Fibroblast of skin of back (primary cell): ENCODE measurements at regions not wholly inside any gene's neighbourhood (a gene's known extent, or its start where the extent isn't known, plus 50 kb on each side); places are given as distances from the start of the nearest gene placed in this dataset.
"Not testable (repeated sequence)": the region's sequence is repeated elsewhere in the genome, so short reads cannot be mapped to it uniquely, and the experiment has no call there.

Experiments used
- DNase-seq: peaks from one replicate; pipeline ENCODE4 v3.0.0-alpha.2; 2013

DNA sequence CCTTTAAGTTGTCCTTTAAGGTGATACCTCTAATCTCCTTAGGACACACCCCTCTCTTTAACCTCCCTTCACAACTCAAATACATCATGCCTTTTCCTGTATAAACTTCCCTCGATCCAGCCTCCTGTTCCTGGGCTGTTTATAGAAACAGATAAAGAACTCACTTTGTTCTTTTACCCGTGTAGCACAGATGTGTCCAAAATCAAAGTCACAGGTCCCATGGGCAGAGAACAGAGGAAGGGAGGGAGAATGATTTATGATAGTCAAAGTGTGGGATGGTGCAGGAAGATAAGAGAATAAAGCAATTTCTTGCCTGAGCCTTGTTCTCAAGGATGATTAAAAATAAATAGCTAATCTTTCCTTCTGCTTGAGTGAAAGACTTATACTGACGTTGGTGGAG lies 50.3 kb upstream of the CABCOCO1 start:
- DNase-seq: no peak

DNA sequence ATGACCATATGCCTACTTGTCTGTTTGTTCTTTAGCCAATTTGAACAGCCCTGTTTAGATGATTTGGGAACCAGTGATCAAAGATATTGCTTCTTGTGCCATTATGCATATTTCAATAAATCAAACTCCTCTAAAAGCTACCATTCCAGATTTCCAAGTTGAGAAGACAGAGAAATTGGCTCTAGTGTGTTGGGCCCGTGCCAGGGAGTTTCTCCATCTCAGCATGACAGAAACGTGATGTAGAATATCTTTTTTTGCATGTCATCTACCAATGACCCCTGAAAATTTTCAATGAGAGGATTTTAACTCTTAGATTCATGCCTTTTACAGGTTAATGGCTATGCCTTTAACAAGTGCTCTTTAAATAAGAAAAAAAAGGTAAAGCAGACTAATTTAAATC lies 50.7 kb upstream of the CABCOCO1 start:
- no peak for DNase-seq

DNA sequence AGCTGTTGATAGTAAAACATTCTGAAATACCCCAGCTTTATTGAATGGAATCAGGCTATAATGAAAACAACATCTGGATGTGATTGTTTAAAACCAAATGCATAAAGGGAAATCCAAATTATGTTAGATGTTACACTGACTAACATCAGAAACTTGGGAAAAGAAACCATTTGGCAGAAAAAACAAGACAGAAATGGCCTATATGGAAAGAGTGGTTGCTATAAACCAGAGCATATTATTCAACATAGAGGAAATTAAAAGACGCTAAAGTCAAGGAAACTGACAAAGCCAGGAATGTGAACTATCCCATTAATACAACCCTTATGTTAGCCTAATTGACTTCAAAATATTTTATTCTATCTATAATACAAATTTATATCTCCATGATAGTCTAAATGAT lies 53.0 kb upstream of the CABCOCO1 start:
- DNase-seq: no peak

DNA sequence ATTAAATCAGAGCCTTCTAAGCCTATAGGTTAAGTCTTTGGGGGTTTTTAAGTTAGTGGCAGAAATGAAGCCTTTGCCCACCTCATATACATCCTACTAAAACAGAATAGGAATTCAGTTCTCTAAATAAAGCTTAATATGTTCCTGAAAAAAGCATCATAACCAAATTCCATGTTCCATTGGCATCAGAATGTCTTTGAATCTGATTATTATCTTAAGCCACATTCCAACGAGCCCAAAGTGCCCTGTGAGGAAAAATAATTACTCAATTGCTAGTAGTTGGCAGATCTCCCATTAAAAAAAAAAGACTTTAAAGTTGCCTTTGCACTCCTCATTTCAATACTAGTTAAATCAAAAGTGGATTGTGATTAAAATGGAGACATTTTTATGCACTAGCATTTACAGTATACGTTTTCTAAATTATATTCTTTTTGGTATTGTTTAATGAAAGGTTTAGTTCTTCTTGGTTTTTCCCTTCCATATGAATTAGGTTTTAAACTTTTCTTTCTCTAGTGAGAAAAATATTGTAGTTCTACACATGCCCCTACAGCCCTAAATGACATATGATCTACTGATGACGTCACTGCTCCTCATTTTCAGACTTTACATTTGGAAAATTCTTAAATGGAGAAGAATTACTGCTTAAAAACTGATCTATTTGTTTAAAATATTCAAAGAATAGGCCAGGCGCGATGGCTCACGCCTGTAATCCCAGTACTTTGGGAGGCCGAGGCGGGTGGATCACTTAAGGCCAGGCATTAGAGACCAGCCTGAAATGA lies 54.3 kb upstream of the CABCOCO1 start:
- DNase-seq: peak; percentile 49

DNA sequence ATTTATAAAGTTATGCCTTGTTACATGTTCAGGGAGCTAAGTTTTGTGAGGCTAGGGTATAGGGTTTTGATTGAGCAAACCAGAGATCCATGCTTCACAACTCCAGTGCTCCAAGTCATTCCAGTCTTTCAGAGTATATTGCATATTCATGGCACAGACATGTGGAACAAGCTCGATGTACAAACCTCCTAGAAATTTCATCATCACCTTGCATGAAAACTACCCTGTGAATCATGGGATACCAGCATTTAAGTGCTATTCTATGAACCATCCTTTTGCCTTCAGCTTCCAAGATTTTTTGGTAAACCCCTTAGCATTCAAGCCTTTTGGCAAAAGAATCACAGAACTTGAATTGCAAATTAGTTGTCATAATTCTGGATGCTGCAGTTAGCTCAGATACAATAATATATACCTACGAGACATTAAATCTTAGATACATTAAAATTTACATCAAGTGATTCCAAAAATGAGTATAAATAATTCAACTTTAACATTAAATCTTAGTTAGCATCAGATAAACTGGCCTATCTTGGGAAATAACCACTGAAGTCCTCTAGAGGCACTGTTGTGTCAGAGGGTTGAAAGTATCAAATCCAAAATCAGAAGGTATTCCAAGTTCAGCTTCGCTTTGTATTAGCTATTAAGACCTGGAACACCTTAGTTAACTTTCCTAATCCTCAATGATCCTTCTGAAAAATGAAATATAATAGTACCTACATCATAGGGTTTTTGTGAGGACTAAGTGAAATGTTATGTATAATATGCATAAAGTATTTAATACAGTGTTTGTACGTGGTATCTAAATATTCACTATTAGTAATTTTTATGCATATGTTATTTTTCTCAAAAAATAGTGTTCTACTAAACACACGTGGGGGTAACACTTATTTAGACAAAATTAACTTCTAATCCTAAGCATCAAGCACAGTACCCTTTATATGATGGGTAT lies 55.5 kb upstream of the CABCOCO1 start:
- DNase-seq: no peak

DNA sequence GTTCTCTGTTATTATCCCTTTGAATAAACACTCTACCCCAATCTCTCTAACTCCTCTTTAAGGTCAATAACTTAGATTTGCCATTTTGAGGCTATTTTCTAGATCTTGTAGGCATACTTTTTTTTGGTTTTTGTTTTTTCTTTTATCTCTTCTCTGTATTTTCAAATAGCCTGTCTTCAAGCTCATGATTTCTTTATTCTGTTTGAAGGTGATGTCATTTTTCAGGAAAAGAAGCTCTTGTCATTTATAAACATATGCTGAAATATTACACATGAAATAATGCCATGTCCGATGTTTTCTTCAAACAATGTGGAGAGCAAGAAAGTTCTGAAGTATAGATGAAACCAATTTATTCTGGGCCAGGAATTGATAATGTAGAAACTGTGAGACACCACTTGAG lies 57.5 kb upstream of the CABCOCO1 start:
- DNase-seq: no peak

DNA sequence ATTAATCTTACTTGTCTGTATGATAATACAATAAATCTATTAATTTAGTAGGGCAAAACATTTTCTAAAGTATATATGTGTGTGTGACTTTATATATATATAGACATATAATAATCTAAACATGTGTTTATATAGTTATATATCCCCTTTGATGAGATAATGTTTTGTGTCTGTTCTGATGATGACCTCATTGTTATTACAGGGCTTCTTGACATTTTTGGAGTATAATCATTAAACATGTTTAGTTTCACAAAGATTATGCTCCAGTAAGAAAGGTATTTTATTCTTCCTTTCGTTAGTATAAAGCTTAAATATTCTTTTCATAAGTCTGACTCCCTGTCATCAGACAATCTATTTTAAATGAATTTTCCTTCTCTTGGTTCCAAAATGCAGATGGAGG lies 62.3 kb upstream of the CABCOCO1 start:
- peak; percentile 29 for DNase-seq

DNA sequence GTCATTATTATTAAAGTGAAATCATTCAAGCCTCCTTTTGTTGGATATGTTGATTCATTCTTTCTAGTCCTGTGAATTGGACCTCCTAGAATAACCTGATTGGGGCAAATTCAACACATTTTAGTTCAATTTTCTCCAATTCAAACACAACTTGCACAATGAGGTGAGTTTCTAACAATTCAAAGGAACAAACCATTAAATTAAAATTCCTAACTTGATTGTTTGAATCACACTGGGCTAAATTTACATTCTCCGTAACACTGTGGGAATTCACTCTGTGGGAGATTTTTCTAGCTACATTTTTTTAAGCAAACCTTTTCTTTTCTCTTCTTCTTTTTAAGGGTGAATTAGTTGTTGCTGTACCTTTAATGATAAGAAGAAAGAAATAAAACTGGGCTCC lies 68.3 kb upstream of the CABCOCO1 start:
- DNase-seq: no peak

DNA sequence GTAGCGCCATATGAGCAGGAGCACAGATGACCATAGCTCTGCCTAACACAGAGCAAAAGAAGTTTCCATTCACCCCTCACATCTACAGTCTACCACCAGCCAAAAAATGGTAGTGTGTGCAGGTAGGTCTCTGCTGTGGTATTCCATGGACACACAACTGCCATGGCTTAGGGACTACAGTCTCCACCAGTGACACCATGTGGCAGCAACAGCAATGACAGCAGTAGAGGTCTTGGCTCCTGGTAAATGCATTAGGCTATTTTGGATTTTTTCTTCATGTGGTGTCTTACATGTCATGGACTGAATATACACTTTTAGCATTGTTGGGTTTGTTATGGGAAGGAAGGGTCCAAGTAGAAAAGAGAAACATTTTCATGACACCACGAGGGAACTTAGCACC lies 70.1 kb upstream of the CABCOCO1 start:
- peak; percentile 36 for DNase-seq

DNA sequence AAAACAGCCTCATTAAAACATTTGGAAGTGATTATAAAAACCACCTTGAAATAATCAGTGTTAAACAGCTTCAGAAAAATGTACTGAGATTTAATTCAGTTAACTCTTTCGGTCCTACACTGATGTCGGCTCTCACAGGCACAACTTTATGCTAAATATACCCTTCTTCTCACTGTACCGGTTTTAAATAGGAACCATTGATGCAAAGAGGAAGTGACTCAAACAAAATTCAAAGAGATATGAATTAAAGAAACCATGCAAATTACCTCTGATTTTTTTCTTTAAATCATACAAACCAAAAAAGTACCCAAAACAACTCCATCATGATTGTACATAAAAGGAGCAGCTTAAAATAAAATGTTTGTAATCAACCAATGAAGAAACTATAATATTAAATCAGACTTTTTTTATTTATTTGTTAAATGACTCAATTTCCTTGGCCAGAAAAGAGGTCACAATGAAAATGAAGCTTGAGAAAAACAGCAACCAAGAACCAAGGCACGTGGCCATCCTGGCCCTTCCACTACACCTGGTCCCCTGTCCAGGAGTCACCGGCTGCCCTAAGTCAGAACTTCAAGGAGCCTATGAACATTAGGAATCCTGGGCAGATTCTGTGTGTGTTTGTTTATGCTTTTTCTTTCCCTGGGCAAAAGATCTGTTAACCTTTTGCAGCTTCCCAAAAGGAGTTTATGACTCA lies 73.0 kb upstream of the CABCOCO1 start:
- DNase-seq: peak; percentile 2

DNA sequence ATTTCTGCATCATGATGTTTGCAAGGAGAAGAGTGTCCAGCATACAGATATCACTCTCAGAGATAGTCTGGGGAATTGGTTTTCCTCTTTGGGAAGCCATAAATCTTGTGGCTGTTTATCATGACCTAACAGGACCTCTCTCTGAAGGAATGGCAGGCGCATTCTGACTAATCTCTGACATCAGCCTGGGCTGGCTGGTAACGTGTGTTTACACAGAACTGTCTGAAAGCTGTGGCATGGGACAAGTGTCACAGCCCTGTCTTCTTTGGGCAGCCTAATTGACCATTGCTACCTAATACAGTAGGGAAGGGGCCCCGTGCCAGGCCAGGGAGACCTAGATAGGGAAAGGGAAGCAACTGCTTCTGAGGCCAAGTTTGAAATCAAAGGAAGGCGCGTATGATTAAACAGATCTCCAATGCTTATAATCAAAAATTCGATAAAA lies 73.9 kb upstream of the CABCOCO1 start:
- DNase-seq: peak; percentile 33

DNA sequence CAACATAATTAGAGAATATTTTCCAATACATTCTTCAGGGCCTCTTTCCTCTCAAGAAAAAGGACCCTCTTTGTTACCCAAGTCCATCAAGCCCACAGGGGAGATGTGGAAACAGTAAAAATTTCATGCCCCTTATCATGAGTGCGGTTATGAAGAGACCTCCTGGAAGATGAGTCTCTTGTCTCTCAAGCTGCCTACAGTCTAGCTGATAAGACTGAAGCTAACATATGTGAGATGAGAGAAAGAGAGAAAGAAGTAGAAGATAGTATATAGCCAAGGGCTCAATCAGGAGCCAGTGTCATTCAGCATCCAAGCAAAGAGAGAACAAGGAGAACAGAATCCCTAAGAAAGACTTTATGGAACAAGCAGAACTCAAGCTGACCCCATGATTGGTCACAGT lies 75.9 kb upstream of the CABCOCO1 start:
- DNase-seq: no peak

DNA sequence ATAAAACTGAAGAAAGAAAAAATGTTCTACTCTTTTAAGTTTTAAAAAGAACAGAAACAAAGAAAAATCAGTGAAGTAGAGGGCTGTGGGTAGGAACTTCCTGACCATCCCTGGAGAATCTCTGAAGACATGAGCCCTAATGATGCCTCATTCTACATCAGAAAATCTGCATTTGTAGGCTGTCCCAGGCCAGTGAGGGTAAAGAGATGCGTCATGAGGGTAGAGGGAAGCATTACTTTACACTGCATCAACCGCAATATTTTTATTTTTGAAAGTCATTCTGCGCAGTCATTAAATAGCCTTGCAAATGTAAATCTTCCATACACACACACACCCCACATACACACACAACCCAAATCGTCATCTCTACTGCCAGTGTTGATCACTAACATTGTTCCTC lies 82.1 kb upstream of the CABCOCO1 start:
- no peak for DNase-seq

DNA sequence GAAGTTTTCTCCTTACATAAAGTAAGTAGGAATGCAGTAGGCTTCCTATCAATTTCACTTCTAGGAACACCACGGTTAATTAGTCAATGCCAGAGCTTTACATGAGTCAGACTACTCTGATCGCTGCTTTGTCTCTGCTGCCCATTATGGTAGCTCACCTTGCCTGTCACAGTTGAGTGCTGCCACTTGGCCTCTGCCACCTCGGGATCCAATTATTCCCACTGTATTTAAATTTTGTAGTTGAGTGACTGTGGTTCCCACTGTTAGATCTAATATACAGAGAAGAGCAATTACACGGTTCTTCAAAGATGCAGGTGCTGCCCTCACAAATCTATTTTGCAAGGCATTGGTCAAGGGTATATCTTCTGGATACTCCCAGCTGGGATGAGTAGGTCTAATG lies 92.5 kb upstream of the CABCOCO1 start:
- not testable (repeated sequence) for DNase-seq

DNA sequence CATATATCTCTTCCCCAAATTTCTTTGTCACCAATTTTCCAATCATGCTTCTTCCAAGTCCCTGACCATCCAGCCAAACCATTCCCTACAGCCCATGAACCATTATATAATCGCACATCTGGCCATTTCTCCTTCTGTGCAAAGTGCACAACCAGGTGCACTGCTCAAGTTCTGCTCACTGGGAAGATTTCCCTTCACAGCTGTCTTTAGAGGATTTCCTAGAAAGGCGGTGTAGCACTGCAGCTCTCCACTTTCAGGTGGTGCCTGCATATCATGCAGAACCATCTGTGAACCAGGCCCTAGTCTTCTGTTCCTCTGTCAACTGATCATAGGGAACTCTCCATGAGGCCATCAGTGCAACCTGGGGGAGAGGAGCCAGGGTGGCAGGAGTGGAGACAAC lies 95.0 kb upstream of the CABCOCO1 start:
- DNase-seq: no peak

DNA sequence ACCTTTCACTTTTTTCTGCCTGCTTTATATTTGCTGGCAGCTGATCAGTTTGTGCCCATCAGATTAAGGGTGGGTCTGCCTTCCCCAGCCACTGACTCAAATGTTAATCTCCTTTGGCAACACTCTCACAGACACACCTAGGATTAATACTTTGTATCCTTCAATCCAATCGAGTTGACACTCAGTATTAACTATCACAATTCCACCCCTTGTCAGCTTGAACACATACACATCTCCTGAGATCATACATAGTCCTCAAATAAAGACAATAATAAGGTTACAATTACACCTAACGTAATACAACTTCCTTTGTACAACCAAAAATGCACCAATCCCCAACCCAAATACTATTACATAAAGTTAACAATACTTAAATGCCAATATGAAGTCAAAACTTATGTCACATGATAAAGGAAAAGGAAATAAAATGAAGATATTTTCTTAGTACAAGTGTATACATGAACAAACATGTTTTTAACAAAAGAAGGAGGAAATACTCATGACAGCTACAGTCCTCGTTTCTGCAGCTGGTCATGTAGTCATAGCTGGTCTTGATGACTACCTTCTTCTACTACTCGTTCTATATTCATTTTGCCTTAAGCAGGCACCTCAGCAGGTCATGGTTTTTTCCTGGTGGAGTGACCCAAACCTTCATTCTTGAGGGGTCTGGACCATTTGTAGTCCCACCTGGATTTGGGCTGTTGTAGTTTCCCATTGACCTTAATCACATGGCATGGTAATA lies 96.7 kb upstream of the CABCOCO1 start:
- DNase-seq: no peak

DNA sequence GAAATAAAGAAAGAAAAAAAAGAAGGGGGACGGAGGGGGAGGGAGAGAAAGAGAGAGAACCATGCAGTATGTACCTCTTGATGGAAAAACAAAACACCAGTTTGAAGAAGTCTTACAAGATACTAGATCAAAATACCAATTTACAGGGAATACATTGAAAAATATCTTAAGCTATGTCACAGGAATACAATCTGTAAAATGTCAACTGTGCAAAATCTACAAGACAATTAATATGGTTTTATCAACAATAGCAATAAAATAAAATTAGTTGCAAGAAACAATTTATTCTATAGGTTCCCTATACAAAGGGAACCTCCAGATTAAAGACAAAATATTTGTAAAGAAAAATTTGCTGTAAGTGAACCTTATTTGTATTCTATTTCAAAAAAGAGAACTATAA lies 98.3 kb upstream of the CABCOCO1 start:
- no peak for DNase-seq

DNA sequence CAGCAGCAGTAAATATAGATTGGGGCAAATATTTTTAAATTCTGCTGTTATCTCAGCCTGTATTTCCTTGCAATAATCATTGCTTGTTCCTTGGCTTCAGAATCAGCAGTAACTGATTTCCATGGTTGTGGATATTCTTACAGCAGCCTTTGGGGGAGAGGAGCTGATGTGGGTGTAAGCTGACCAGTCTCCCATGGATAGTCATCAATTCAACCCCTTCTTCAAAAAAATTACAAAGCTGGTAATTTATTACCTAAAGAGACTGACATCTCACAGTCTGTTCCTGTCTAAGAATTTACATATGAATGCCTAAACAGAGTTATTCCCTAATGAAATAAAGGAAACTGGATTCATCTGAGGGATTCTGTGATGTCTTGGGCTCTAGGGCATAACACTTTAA lies 103.1 kb upstream of the CABCOCO1 start:
- no peak for DNase-seq

DNA sequence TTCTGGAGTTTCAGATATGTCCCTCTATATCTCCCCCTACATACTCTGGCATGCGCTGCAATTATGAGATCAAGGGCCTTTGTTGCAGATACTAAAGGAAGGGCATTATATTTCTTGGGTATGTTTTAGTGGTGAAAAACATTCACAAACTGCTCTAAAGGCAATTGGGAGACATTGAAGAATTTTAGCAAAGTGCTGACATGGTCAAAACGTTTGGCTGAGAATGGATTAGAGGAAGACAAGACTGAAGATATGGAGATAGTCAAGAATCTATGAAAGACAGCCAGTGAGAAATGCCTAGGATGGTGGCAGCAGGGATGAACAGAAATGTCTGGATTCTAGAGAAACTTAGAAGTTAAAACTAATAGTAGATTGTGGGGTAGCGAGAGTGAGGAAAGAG lies 104.5 kb upstream of the CABCOCO1 start:
- no peak for DNase-seq

DNA sequence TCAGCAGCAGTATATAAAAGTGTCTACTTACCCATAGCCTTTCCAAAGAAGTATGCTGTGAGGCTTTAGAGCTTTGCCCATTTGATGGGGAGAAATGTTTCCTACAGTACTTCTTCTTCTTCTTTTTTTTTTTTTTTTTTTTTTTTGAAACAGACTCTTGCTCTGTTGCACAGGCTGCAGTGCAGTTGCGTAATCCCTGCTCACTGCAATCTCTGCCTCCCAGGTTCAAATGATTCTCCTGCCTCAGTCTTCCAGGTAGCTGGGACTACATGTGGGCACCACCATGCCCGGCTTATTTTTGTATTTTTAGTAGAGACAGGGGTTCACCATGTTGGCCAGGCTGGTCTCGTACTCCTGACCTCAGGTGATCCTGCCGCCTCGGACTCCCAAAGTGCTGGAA lies 101.7 kb upstream of the TMEM26 start:
- DNase-seq: no peak

DNA sequence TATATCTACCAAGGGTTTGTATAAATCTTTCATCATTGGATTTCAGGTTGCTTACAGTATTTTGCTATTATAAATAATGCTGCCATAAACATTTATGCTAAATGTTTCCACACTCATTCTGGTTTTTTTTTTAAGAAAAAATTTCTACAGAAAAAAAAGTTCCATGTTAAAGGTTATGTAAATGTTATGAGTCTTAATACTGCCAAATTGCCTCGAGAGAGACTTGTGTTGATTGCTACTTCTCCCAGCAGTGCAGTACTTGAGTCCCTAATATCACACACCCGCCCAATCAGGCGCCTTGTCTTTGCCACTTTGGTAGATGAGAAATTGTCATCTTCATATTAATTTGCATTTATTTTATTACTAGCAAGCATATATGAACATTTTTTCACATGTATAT lies 96.7 kb upstream of the TMEM26 start:
- no peak for DNase-seq

DNA sequence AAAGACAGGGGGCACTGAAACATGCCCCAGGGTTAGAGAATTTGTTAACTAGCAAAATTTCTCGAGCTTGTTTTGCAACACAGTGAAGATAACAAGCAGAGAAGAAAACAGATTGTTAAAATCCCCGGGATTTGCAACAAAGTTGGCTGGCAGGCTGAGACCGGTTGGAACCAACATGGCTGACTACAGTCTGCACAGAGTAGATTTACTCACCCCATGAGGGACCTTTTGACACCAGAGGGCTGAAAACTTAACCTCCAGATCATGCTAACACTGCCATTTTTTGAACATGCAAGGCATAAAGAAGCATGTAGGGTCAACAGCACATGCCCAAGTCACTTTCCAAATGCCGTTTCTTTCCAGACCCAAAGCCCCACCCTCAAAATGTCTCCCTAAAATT lies 95.2 kb upstream of the TMEM26 start:
- DNase-seq: no peak

DNA sequence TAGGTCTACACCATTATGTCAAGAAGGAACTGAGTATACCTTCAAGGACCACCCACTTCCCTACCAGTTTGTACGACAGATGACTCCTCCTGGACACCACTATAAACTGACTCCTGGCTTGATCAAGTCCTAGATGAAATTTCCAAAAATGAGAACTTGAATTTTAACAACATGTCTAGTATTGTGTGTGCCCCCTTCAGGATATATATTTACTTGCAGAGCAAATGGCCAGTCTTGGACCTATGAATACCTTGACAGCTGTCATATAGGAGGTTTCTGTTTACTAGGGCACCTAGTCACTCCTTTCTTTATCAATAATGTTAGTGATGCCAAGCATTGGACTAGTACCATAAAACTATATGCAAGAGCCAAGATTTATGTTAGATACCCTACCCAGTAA lies 94.1 kb upstream of the TMEM26 start:
- no peak for DNase-seq
